ENCODE measurements at regions not wholly inside any gene's neighbourhood (a gene's known extent, or its start where the extent isn't known, plus 50 kb on each side); places are given as distances from the start of the nearest gene placed in this dataset.

- TF ChIP-seq CTCF (conservative IDR thresholded peaks at IDR 0.05 in 1 of 2, IDR thresholded peaks at IDR 0.05 in 1 of 2; ENCODE audit: extremely low read depth in 1 of 2, insufficient read depth in 1 of 2, low read depth in 1 of 2, low read length in 2 of 2) (no peak), EZH2 (IDR thresholded peaks at IDR 0.05; ENCODE audit: borderline replicate concordance, low read length) (no peak)
Observed at GRCh38 chr4:18397681-18398390, 376.3 kb upstream of the LCORL start.
